ENCODE measurements at regions not wholly inside any gene's neighbourhood (a gene's known extent, or its start where the extent isn't known, plus 50 kb on each side); places are given as distances from the start of the nearest gene placed in this dataset.

- TF ChIP-seq POLR2A (IDR thresholded peaks at IDR 0.05; ENCODE audit: low read depth, low read length): no peak
- no peak for TF ChIP-seq CTCF (conservative IDR thresholded peaks at IDR 0.05; ENCODE audit: low read depth, low read length)
- TF ChIP-seq USF2 (IDR thresholded peaks at IDR 0.05; ENCODE audit: low read depth, low read length): no peak
- no peak for TF ChIP-seq ELK1 (IDR thresholded peaks at IDR 0.05; ENCODE audit: borderline replicate concordance, low read depth, low read length)
- TF ChIP-seq RCOR1 (IDR thresholded peaks at IDR 0.05; ENCODE audit: insufficient replicate concordance, low read length): no peak
- no peak for TF ChIP-seq FOS (IDR thresholded peaks at IDR 0.05; ENCODE audit: low read depth, low read length)
- TF ChIP-seq BHLHE40 (IDR thresholded peaks at IDR 0.05; ENCODE audit: low read depth, low read length): no peak
These were observed 431.6 kb downstream of the SH3GL2 start for GRCh38 chr9:18010492-18010891.
